HG03196 (cell line): ENCODE measurements at regions not wholly inside any gene's neighbourhood (a gene's known extent, or its start where the extent isn't known, plus 50 kb on each side); places are given as distances from the start of the nearest gene placed in this dataset.

ENCODE experiments used
- ATAC-seq: cut with Tn5 transposase; IDR thresholded peaks from one replicate; pipeline ENCODE4 v1.9.1; 2021; ENCODE audit not compliant: unreplicated experiment

DNA sequence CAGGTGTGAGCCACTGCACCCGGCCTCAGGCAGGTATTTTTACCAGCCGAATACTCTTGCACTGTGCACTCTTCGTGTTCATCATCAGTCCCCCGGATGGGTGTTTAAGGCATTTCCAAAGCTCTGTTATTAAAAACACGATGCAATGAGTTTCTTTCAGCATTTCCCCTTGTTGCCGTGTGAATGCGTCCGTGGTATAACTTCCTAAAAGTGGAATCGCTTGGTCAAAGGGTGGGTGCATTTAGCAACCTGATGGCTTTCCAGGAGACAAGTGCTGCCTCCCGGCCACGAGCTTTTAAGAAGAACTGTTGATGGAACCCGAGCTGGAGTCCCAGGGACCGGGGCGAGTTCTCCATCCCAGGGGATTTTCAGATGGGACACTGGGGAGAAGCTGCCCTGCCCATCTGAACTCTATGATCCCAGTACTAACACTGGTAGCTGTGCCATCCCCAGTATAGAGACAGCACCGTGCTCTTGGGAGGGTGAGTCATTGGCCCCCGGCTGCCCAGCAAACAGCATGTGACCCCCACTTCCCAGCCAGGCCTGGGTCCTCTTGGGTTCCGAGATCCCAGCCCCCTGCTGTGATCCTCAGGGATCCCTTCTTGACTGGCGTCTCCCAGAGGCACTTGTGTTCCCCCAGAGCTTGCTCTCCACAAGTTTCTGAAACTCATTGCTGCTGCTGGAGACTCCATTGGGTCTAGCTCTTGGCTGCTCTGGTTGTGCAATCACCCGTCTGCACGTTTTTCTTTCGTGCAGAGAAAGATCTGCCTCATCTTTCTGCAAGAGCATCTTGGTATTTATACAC lies 169.5 kb upstream of the IER5L start:
- ATAC-seq = no peak

DNA sequence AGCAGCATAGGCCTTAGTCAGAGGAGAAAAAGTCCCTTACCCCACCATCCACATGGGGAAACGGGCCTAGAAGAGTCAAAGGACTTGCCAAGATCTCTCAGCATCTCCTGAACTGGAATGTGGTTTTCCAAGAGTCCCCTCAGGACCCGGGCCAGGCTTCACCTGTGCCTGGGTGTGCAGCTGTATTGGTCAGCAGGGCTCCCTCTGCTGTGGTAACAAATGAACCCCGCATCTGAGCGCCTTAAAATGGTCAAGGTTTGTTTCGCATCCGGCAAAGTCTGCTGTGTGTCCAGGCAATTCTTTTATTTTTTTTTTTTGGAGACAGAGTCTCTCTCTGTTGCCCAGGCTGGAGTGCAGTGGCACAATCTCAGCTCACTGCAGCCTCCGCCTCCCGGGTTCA lies 168.0 kb upstream of the IER5L start:
- ATAC-seq = no peak

DNA sequence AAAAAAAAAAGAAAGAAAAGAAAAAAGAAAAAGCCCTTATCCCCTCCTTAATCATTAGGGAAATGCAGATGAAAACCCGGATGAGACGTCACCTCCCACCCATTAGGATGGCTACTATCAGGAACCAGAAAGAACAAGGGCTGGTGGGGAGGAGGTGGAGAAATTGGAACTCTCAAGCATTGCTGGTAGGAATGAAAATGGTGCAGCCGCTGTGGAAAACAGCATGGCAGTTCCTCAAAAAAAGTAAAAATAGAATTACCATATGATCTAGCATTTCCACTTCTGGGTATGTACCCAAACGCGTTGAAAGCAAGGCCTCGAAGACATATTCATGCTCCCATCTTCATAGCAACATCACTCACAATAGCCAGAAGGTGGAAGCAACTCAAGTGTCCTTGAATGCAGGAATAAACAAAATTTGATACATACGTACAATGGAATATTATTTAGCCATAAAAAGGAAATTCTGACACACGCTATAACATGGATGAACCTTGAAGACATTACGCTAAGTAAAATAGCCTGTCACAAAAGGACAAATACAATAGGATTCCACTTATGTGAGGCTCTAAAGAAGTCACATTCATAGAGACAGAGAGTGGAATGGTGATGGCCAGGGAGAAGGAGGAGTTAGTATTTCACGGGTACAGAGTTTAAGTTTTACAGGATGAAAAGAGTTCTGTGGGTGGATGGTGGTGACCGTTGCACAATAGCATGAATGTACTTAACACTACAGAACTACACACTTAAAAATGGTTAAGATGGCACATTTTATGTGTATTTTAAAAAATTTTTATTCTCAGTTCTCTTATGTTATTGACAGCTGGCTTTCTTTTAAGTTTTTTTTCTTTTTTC lies 166.8 kb upstream of the IER5L start:
- ATAC-seq = no peak

DNA sequence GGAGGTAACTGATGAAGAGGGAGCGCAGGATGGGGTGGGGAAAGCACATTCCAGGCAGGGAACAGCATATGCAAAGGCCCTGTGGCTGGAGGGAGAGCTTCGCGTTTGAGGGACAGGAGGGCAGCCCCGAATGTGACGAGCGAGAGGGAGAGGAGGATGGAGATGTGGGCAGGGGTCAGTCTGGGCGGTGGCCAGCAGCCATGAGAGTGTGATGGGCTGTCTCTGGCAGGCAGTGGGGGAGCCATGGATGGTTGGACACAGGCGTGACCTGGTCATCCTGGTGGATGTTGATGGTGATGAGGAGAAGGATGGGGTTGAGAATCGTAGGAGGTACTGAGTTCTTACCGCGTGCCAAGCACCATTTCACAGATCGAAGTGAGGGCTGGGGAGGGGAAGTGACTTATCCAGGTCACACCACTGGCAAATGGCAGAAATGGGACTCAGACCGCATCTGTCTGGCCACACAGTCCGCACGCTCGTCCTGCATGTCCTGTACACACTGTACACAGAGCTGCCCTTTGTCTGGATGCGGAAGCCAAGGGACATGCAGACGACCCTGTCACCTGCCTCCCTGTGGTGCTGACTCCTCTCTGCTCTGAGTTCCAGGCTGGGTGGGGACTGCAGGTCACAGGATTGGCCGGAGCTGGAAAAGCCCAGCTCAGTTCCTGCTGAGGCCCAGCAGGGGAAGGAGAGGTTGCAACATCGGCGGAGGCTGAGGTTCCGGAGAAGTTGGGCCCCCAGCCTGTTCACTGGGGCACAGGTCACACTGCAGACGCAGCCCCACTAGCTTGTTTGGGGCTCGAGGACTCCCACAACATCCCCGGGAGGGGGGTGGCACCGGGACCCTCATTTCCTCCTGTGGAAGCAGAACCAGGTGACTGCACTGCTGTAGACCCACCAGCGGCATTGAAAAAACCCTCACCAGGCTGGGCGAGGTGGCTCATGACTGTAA lies 165.6 kb upstream of the IER5L start:
- ATAC-seq = no peak

DNA sequence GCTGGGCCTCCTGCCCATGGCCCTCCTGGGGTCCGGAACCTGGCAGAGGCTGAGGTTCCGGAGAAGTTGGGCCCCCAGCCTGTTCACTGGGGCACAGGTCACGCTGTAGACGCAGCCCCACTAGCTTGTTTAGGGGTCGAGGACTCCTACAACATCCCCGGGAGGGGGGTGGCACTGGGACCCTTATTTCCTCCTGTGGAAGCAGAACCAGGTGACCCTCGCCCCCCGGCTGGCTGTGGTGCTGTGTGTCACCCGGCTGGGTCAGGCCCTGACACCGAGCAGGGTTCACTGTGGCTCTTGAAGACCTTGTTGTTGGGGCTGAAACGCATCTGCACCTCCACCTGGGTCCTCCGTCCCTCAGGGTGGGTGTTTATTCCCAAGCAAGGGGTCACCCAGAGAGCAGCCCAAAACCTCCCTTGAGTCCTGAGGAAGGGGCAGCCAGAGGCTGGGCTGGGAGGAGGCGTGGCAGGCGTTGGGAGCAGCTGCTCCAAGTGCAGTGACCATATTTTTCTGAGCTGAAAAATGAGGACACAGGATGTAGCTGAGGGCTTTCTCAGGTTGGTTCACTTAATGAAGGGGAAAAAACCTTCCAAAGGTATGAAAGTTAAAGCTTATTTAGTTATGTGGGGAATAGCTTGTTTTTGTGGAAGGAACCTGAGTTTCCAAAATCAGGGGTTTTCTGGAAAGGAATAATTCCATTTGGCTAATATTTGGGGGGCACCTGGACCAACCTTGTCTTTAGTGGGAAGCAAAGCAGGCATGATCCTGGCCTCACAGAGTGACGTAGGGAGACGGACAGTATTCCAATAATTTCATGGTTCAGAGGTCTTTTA lies 164.7 kb upstream of the IER5L start:
- ATAC-seq = no peak

DNA sequence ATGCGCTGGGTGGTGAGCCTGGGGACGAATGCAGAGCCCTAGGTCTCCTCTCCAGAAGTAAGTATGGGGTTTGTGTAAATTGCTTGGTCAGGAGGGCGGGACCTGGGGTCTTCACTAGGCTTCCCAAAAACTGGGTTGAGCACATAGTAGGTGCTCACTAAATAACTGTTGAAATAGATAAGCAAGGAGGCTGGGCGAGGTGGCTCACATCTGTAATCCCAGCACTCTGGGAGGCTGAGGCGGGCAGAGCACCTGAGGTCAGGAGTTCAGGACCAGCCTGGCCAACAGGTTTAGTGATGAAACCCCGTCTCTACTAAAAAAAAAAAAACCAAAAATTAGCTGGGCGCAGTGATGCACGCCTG lies 163.9 kb upstream of the IER5L start:
- no peak for ATAC-seq

DNA sequence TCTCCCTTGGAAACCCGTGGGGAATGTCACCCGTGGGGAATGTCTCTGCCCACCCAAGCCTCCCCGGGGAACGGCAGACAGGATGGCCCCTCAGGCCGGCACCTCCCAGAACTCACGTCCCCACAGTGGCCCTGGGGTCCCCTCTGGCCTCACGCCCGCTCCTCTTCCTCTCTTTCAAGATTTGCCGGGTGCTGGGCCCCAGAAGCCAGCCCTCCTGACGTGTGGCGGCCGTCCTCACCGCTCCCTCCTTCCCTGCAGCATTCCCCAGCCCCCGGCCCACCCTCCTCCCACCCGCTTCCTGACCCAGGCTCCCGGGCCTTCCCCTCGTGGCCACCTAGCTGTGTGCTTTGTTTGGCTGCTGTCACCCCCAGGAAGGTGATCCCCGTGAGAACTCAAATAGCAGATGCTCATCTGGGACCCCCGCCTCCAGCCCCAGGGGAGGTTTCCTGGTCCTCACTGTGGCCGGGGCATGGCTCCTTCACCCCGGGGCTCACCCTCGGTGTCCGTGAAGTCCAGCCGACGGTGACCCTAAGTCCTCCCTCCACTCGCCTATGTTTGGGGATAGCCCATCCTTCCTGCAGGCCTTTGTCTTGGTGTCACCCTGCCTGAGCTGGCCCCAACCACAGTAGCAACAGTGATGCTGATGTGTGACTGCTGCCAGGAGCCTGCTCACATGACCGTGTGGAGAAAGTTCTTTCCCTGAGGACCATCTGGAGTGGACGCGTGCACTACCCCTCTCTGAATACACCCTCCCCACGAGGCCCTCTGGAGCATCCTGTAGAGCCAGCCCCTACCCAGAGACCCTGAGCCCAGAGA lies 163.3 kb upstream of the IER5L start:
- no peak for ATAC-seq

DNA sequence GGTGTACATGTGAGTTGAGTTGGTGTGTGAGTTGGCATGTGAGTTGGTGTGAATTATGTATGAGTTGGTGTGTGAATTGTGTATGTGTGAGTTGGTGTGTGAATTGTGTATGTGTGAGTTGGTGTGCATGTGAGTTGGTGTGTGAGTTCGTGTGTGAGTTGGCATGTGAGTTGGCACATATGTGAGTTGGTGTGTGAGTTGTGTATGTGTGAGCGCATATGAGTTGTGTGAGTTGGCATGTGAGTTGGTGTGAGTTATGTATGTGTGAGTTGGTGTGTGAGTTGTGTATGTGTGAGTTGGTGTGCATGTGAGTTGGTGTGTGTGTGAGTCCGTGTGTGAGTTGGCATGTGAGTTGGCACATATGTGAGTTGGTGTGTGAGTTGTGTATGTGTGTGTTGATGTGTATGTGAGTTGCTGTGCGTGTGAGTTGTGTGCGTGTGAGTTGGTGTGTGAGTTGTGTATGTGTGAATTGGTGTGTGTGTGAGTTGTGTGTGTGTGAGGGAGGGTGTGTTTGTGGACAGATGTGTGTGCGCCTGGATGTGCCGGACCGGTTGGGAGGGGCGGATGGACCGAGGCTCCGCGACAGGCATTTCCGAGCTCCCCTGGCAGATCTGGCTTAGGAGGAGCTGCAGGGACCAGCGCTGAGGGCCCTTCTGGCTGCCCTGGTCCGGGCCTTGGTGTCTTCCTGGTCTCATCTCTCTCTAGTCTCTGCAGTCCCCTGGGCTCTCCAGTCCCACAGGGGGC lies 162.5 kb upstream of the IER5L start:
- no peak for ATAC-seq

DNA sequence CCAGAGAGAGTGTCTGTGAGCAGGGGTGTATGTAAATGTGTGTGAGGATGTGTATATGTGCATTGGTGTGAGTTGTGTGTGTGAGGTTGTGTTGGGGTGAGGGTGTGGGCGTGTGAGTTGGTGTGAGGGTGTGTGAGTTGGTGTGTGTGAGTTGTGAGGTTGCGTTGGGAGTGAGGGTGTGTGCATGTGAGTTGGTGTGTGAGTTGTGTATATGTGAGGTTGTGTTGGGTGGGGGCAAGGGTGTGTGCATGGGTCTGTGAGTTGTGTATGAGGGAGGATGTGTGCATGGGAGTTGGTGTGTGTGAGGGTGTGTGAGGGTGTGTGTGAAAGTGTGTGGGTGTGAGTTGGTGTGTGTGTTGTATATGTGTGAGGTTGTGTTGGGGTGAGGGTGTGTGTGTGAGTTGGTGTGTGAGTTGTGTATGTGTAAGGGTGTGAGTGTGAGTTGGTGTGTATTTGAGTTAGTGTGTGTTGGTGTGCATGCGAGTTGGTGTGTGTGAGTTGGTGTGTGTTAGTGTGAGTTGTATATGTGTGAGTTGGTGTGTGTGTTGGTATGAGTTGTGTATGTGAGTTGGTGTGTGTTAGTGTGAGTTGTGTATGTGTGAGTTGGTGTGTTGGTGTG lies 161.6 kb upstream of the IER5L start:
- no peak for ATAC-seq

DNA sequence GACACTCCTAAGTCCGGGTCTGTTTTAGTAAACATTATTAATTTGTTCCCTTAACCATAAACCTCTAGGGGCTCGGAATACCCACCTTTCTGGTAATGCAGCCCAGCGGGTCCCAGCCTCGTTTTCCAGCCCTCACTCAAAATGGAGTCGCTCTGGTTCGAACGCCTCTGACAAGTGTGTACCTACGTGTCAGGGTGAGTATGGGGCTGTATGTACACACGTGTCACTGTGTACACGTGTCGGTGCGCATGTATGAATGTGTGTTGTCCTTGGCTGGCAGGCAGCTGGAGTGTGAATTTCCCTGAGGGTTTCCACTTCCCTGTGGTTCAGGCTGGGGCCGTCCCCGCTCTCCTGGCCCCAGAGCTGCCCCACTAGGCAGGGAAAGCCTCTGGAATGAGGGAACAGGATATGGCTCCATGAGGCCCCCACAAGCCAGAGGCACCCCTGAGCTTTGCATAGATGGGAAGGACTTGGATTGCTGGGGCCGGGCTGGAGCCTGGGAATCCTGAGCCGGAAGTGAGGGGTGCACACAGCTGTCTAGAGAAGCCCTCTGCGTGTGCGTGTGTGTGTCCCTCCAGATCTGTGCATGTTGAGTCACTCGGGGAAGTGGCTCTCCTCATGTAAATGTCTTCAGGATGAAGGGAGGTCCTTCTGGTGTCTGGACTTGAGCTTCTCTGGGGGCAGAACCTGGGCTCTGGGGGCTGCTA lies 160.8 kb upstream of the IER5L start:
- no peak for ATAC-seq

DNA sequence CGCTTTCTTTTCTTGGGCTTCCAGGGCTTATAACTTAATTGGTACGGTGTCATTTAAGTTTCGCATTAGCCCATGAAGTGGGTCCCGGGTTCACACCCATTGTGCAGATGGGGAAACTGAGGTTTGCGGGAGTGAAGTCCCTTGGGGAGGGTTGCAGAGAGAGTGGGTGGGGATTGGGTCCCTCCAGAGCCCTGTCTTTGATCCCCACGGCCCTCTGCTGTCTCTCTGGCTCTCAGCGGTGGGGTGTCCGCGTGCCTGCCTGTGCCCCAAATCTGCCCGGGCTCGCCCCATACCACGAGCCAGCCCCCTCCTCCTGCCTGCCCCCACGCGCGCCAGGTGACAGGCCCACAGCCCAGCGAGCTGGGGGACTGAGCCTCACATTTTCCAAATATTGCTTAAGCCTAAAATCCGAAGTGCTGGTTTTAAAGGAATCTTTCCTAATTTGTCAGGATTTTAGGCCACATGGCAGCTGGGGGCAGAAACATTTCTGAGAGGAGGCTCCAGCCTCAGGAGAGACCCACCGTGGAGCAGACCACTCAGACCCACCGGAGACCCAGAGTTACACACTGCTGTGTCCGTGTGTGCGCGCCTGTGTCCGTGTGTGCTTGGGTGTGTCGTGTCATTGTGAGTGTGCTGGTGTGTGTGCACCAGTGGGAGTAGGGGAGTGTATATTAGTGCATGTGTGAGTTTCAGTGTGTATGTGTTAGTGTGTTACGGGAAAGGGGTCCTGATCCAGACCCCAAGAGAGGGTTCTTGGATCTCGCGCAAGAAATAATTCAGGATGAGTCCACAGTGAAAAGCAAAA lies 159.5 kb upstream of the IER5L start:
- ATAC-seq = no peak

DNA sequence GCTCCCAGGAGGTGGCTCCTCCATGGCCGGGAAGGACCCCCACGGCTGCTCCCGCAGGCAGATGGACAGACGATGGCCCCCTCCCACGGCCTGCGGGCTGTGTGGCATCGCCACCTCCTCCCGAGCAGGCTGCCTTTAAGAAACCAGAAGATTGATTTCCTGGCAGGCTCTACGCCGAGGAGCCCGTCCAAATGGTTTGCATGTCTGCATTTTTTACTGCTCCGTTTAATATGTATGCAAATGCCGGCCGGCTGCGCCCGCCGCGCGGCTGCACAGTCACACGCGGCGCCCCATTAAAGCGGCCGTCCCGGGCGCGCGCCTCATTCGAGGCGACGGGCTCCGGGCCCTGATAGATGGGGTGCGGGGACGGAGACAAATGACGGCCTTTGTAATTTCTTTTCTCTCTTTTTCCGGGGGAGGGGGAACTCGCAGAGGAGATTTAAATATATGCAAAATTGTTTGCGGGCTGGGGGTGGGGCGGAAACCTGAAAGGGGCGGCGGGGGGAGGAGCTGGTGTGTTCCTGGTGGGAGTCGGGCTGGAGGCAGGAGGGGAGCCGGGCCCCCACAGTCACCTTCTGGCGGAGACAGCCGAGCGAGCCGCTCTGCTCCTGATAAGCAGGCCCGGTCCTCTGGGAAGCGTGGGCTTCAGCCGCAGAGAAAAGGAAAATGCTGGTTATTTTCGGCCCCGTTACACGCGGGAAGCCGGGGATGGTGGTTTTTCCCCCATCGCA lies 158.7 kb upstream of the IER5L start:
- no peak for ATAC-seq

DNA sequence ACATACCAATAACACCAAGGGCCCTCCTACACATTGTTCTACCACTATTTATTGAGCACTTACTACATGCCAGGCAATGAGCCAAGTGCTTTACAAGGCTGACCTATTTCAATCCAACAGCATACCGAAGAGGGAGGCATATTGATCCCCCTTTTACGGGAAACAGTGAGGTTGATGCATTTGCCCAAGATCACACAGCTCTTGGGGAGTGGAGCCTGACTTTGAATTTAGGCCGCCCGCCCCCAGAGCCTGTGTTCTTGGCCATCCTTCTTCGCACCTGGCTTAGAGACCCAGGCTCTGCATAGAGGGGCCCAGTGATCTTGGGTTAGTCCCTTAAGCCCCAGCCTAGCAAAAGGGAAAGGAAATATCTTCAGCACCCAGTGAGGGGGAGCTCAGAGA lies 158.1 kb upstream of the IER5L start:
- ATAC-seq = no peak

DNA sequence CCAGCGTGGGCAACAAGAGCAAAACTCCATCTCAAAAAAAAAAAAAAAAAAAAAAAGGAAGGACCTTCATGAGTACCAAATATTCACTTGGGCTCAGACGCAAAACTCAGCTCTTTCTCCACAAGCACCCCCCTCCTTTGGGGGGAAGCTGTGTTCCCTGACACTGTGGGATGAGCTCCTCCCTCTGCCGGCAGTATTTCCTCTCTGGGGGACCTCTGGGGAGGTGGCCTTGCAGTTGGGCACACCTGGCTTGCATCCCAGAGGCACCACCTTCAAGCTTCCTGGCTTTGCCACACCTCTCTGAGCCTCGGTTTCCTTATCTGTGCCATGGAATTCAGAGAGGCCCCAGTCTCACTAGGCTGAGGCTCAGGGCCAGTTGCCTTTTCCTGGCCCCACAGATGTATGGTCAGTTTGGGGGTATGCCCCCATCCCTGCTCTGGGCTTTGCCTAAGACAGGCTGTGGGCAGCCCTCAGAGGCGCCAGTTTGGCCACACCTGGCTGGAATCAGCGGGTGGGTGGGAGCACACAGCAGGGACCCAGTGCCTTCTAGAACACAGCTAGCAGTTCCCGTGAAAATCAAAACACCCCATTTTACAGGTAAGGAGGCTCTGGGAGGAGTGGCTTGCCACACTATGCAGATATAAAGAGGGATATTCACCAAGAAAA lies 157.5 kb upstream of the IER5L start:
- no peak for ATAC-seq

DNA sequence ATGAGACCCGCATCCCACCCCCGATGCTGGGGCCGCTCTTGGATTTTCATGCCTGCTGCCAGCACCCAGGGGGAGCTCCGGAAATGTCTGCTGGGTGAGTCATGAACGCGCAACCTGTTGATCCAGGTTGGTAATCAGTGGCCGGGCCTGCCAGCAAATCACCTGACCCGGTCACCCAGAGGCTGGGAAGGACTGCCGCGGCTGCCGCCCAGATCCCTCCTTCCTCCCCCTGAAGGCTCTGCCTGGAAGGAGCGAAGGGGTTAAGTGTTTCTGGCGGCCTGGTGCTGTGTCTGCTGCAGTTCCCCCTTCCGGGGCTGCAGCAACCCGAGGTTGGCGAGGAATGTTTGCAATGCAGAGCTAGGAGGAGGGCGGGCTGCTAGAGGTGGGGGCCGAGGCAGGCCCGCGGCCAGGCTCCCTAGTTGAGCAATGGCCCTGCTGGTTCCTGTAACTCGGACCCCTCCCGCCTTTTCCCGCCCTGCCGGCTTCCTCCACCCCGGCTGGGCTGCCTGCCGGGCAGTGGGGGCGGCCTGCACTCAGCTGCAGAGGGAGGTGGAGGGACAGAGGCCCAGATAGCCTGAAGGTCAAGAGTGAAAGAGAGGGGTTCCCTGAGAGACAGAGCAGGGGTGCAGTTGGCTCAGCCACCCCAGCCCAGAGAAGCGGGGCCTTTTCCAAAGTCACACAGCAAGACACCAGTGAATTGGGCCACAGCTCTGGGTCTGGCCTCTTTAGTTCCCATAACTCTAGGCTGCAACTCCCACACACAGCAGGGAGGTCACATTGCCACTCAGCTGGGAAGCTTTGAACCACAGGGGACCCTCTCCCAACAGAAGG lies 156.3 kb upstream of the IER5L start:
- no peak for ATAC-seq
